ENCODE measurements at regions not wholly inside any gene's neighbourhood (a gene's known extent, or its start where the extent isn't known, plus 50 kb on each side); places are given as distances from the start of the nearest gene placed in this dataset.
"Not testable (repeated sequence)": the region's sequence is repeated elsewhere in the genome, so short reads cannot be mapped to it uniquely, and the experiment has no call there.

GRCh38 chr6:112939563-112939962 is 592.4 kb downstream of the RFPL4B start:
- no peak for TF ChIP-seq CTCF (IDR thresholded peaks at IDR 0.05; ENCODE audit: insufficient read depth, low read depth, low read length, missing control alignments)
- H3K4me3 ChIP-seq (ENCODE audit: low read depth, low read length) = no peak overlapping the region
- no peak for DNase-seq (ENCODE audit: low read depth)

- no peak for TF ChIP-seq CTCF (IDR thresholded peaks at IDR 0.05; ENCODE audit: insufficient read depth, low read depth, low read length, missing control alignments)
- H3K4me3 ChIP-seq (ENCODE audit: low read depth, low read length) = no peak overlapping the region
- no peak for DNase-seq (ENCODE audit: low read depth)
Observed at GRCh38 chr6:112941613-112942012, 594.5 kb downstream of the RFPL4B start.

GRCh38 chr6:112946051-112946450 is 598.9 kb downstream of the RFPL4B start:
- no peak overlapping the region for H3K4me3 ChIP-seq (ENCODE audit: low read depth, low read length)
- DNase-seq (ENCODE audit: low read depth) = no peak
- TF ChIP-seq CTCF (IDR thresholded peaks at IDR 0.05; ENCODE audit: insufficient read depth, low read depth, low read length, missing control alignments) = no peak

GRCh38 chr6:112947507-112947906 is 600.4 kb downstream of the RFPL4B start:
- no peak for DNase-seq (ENCODE audit: low read depth)
- H3K4me3 ChIP-seq (ENCODE audit: low read depth, low read length) = no peak overlapping the region
- TF ChIP-seq CTCF (IDR thresholded peaks at IDR 0.05; ENCODE audit: insufficient read depth, low read depth, low read length, missing control alignments) = no peak

GRCh38 chr6:112951829-112952228 is 604.7 kb downstream of the RFPL4B start:
- H3K4me3 ChIP-seq (ENCODE audit: low read depth, low read length) = no peak overlapping the region
- no peak for DNase-seq (ENCODE audit: low read depth)
- TF ChIP-seq CTCF (IDR thresholded peaks at IDR 0.05; ENCODE audit: insufficient read depth, low read depth, low read length, missing control alignments) = no peak

- not testable (repeated sequence) for DNase-seq (ENCODE audit: low read depth); H3K4me3 ChIP-seq (ENCODE audit: low read depth, low read length)
Observed at GRCh38 chr6:112955743-112956142, 608.6 kb downstream of the RFPL4B start.

GRCh38 chr6:112956696-112957535 is 609.8 kb downstream of the RFPL4B start:
- H3K4me3 ChIP-seq (ENCODE audit: low read depth, low read length) = no peak overlapping the region
- no peak for TF ChIP-seq CTCF (IDR thresholded peaks at IDR 0.05; ENCODE audit: insufficient read depth, low read depth, low read length, missing control alignments)
- DNase-seq (ENCODE audit: low read depth) = no peak

Data from GM12865 (cell line).